ENCODE measurements at regions not wholly inside any gene's neighbourhood (a gene's known extent, or its start where the extent isn't known, plus 50 kb on each side); places are given as distances from the start of the nearest gene placed in this dataset.

DNA sequence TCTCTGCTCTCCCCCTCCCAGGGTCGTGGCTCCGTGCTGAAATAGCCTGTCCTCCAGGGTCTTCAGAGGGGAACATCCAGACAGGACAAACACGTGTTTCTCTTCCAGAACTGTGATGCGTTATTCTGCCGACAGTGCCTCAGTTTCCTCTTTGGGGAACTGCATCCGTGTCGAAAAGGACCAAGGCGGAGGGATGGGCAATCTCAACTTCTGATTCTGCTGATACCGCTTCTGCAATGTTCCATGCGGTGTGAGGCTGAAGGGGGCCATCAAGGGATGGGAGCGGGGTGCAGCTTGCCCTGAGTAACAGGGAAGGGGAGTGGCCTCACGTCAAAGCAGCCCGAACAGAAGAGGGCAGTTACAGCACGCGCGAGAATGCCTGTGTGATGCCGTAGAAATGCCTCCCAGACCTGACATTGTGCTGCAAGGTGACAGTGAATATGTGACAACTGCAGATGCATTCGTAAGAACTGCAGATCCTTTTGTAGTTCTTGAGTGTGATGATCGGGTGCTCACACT is 275.7 kb downstream of the SHQ1 start:
- TF ChIP-seq CTCF (IDR thresholded peaks at IDR 0.05; ENCODE audit: insufficient read depth, low read length, poor library complexity, severe bottlenecking): no peak
- no peak for TF ChIP-seq EZH2phosphoT487 (conservative IDR thresholded peaks at IDR 0.05; ENCODE audit: low read length)

All from SU-DHL-6 (cell line).